Astrocyte (in vitro differentiated cells and primary cell): ENCODE measurements at regions not wholly inside any gene's neighbourhood (a gene's known extent, or its start where the extent isn't known, plus 50 kb on each side); places are given as distances from the start of the nearest gene placed in this dataset.
"Not testable (repeated sequence)": the region's sequence is repeated elsewhere in the genome, so short reads cannot be mapped to it uniquely, and the experiment has no call there.

Experiments
- DNase-seq: peaks from one replicate; pipeline ENCODE4 v3.0.0-alpha.2; 2010; ENCODE audit warnings: low read depth
- FAIRE-seq: peaks from 2 replicates; lab custom pipeline; 2011; peaks lifted over from hg19 to GRCh38; lab: Jason Lieb, UNC
- H2AFZ ChIP-seq: 2 replicates; pipeline ENCODE4 v1.6.0; 2012; ENCODE audit warnings: low read depth, low read length, inconsistent platforms
- H3K27ac ChIP-seq: 2 replicates; pipeline ENCODE4 v1.5.1; 2011; ENCODE audit warnings: low read depth, low read length, inconsistent platforms
- H3K27me3 ChIP-seq: 2 replicates; pipeline ENCODE4 v1.6.0; 2011; ENCODE audit warnings: low read length, inconsistent platforms; ENCODE audit not compliant: insufficient read depth
- H3K36me3 ChIP-seq: 2 replicates; pipeline ENCODE4 v1.5.1; 2011; ENCODE audit warnings: low read length, inconsistent platforms; ENCODE audit not compliant: insufficient read depth
- H3K4me1 ChIP-seq: 2 replicates; pipeline ENCODE4 v1.5.1; 2011; ENCODE audit warnings: low read length, inconsistent platforms; ENCODE audit not compliant: insufficient read depth
- H3K4me2 ChIP-seq: 2 replicates; pipeline ENCODE4 v1.6.0; 2012; ENCODE audit warnings: low read length, inconsistent platforms
- H3K4me3 ChIP-seq: 2 replicates; pipeline ENCODE4 v1.5.1; 2011; ENCODE audit warnings: low read depth, mild to moderate bottlenecking, low read length, inconsistent platforms; ENCODE audit not compliant: insufficient read depth
- H3K79me2 ChIP-seq: 2 replicates; pipeline ENCODE4 v1.6.0; 2012; ENCODE audit warnings: mild to moderate bottlenecking, low read length, inconsistent platforms; ENCODE audit not compliant: insufficient read depth
- H3K9ac ChIP-seq: 2 replicates; pipeline ENCODE4 v1.6.0; 2012; ENCODE audit warnings: mild to moderate bottlenecking, low read length, inconsistent platforms
- H3K9me3 ChIP-seq: 2 replicates; pipeline ENCODE4 v1.5.1; 2012; ENCODE audit warnings: low read depth, mild to moderate bottlenecking, low read length, inconsistent platforms; ENCODE audit not compliant: insufficient read depth
- H4K20me1 ChIP-seq: 2 replicates; pipeline ENCODE4 v1.6.0; 2012; ENCODE audit warnings: low read length, inconsistent platforms; ENCODE audit not compliant: insufficient read depth
- H3K27ac Mint-ChIP-seq: one replicate; pipeline ENCODE4 v1.8.0; 2021; ENCODE audit warnings: mild to moderate bottlenecking, mixed read lengths; ENCODE audit not compliant: unreplicated experiment
- H3K27me3 Mint-ChIP-seq: one replicate; pipeline ENCODE4 v1.8.0; 2021; ENCODE audit warnings: low read depth, mixed read lengths; ENCODE audit not compliant: unreplicated experiment
- H3K36me3 Mint-ChIP-seq: one replicate; pipeline ENCODE4 v1.8.0; 2021; ENCODE audit warnings: low read depth, mixed read lengths; ENCODE audit not compliant: unreplicated experiment
- H3K4me1 Mint-ChIP-seq: one replicate; pipeline ENCODE4 v1.8.0; 2021; ENCODE audit warnings: low read depth, mixed read lengths; ENCODE audit not compliant: unreplicated experiment
- H3K4me3 Mint-ChIP-seq: one replicate; pipeline ENCODE4 v1.8.0; 2021; ENCODE audit warnings: mild to moderate bottlenecking, moderate library complexity, mixed read lengths; ENCODE audit not compliant: unreplicated experiment
- H3K9me3 Mint-ChIP-seq: one replicate; pipeline ENCODE4 v1.8.0; 2021; ENCODE audit warnings: mild to moderate bottlenecking, mixed read lengths; ENCODE audit not compliant: unreplicated experiment
- EZH2 ChIP-seq: IDR thresholded peaks from 2 replicates; pipeline ENCODE4 v1.6.1; 2012; ENCODE audit warnings: mild to moderate bottlenecking, low read length, inconsistent platforms; ENCODE audit not compliant: insufficient read depth
- TF ChIP-seq, protein P1 (sequence below): IDR thresholded peaks from 2 replicates; pipeline ENCODE4 v1.5.1; 2011; ENCODE audit warnings: low read depth, mild to moderate bottlenecking, inconsistent platforms, low read length, moderate library complexity; ENCODE audit not compliant: insufficient read depth

DNA sequence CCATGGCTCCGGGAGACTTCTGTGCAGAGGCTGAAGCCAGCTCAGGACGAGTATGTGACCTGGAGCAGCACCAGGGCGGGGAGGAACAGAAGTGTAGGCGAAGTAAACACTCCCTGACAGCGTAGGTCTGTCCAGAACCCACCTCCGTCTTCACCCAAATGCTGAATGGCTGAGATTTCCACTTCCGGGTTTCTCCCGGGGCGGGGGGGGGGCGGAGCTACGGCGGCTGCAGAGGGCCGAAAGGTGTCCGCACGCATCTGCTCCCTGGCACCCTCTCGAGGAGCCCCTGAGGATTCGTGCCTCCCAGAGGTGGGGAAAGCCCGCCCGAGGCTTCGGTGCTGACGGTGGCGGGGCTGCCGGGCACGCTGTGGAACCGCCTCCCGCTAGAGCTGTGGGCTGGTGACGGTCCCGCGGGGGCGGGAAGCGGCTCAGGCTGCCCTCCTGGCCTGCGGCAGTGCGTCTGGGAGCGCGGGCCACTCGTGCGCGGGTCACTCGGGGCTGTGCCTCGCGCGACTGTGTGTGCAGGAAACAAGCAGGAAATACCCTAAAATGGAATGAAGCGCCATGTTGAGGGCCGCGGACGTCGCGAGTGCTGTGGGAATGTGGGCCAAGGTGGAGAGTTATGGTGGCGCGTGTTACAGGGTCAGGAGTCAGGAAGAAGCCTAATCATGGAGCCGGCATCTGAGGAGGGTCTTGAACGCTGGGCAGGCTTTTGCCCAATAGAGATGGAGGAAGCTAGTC is 1425.4 kb downstream of the FOXD4L5 start:
- Mint-ChIP-seq H3K27ac (no peak overlapping the region), H3K27me3 (no peaks in the 10 kb centered on the region), H3K9me3 (peaks cover 8% of the 10 kb centered on the region), H3K4me1 (no peaks in the 10 kb centered on the region), H3K36me3 (no peaks in the 10 kb centered on the region), H3K4me3 (no peak overlapping the region)
- Histone ChIP-seq H3K4me3 (no peak overlapping the region), H3K79me2 (no peaks in the 10 kb centered on the region), H3K36me3 (no peaks in the 10 kb centered on the region), H3K27ac (no peak overlapping the region), H3K9me3 (no peaks in the 10 kb centered on the region), H4K20me1 (no peaks in the 10 kb centered on the region), H3K9ac (no peak overlapping the region), H3K4me2 (no peak overlapping the region), H3K4me1 (no peaks in the 10 kb centered on the region), H3K27me3 (no peaks in the 10 kb centered on the region), H2AFZ (no peak overlapping the region)
- DNase-seq (no peak), FAIRE-seq (no peak)
- TF ChIP-seq EZH2: no peak
- TF ChIP-seq, protein P1, sequence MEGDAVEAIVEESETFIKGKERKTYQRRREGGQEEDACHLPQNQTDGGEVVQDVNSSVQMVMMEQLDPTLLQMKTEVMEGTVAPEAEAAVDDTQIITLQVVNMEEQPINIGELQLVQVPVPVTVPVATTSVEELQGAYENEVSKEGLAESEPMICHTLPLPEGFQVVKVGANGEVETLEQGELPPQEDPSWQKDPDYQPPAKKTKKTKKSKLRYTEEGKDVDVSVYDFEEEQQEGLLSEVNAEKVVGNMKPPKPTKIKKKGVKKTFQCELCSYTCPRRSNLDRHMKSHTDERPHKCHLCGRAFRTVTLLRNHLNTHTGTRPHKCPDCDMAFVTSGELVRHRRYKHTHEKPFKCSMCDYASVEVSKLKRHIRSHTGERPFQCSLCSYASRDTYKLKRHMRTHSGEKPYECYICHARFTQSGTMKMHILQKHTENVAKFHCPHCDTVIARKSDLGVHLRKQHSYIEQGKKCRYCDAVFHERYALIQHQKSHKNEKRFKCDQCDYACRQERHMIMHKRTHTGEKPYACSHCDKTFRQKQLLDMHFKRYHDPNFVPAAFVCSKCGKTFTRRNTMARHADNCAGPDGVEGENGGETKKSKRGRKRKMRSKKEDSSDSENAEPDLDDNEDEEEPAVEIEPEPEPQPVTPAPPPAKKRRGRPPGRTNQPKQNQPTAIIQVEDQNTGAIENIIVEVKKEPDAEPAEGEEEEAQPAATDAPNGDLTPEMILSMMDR: no peak

DNA sequence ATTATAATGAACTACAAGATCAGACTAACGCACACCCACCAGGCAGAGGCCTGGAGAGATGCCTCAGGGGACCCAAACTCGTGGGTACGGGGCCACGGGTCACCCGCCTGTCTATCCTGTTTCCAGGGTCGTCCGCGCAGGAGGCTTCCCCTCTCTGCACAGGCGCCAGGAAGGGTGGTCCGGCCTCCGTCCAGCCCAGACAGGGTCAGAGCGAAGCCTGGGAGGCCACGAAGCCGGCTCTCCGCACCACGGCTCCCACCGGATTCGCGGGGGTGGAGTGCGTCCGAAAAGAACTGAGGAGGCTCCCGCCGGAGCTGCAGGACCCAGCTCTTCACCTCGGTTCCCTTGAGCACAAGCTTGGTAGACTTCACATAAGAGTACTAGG is 1425.9 kb downstream of the FOXD4L5 start:
- H3K9ac ChIP-seq, DNase-seq, H3K4me3 Mint-ChIP-seq, H3K4me2 ChIP-seq, H3K27me3 Mint-ChIP-seq, H3K4me3 ChIP-seq, H3K27ac Mint-ChIP-seq, H3K27ac ChIP-seq, H3K79me2 ChIP-seq, H3K9me3 Mint-ChIP-seq, H3K4me1 ChIP-seq, H3K36me3 ChIP-seq, H4K20me1 ChIP-seq, H3K9me3 ChIP-seq, H3K27me3 ChIP-seq, H3K4me1 Mint-ChIP-seq, H3K36me3 Mint-ChIP-seq, H2AFZ ChIP-seq, FAIRE-seq: not testable (repeated sequence)

DNA sequence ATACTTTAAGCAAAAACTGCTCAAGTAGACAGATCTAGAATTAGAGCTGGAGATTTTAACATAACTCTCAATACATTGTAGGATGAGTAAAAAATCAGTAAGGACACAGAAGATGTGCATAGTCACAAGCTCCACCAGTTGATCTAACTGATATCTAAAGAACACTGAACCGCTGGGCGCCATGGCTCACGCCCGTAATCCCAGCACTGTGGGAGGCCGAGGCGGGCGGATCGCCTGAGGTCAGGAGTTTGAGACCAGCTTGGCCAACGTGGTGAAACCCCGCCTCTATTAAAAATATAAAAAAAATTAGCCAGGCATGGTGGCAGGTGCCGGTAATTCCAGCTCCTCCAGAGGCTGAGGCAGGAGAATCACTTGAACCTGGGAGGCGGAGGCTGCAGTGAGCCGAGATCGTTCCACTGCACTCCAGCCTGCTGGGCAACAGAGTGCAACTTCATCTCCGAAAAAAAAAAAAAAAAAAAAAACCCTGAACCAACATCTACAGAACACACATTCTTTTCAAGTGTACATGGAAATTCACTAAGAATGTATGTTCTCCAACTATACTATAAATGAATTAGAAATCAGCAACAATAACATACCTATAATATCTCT is 1431.8 kb downstream of the FOXD4L5 start:
- not testable (repeated sequence) for H3K4me1 Mint-ChIP-seq, H3K9me3 ChIP-seq, H3K79me2 ChIP-seq, H3K36me3 ChIP-seq, H3K9me3 Mint-ChIP-seq, H3K9ac ChIP-seq, H3K27ac ChIP-seq, H3K4me3 ChIP-seq, H4K20me1 ChIP-seq, DNase-seq, H3K27me3 Mint-ChIP-seq, H3K4me2 ChIP-seq, H3K4me3 Mint-ChIP-seq, FAIRE-seq, H3K36me3 Mint-ChIP-seq, H3K4me1 ChIP-seq, H2AFZ ChIP-seq, H3K27me3 ChIP-seq, H3K27ac Mint-ChIP-seq

DNA sequence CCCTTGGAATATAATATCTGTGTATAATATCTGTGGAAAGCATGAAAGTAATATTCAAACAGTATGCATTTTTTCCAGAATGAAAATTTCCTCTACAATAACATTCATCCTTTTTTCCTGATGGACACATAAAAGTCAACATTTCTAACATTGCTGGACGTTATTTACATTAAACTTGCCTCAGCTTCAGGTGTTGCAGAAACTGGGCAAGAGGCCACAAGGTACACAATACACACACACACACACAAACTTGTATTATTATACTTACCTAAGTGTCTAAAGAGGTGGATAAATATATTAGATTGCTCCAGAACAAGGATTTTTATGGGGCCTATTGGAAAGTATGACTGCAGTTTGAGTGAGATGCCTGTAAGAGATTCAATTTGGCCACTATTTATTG is 1460.2 kb downstream of the FOXD4L5 start:
- not testable (repeated sequence) for H3K4me1 Mint-ChIP-seq, H3K79me2 ChIP-seq, H3K27ac ChIP-seq, H3K4me1 ChIP-seq, H3K36me3 ChIP-seq, H3K4me3 ChIP-seq, H2AFZ ChIP-seq, H3K9ac ChIP-seq, FAIRE-seq, H3K36me3 Mint-ChIP-seq, H3K27me3 Mint-ChIP-seq, H3K9me3 ChIP-seq, H3K9me3 Mint-ChIP-seq, H3K4me3 Mint-ChIP-seq, H4K20me1 ChIP-seq, DNase-seq, H3K27ac Mint-ChIP-seq, H3K4me2 ChIP-seq, H3K27me3 ChIP-seq

DNA sequence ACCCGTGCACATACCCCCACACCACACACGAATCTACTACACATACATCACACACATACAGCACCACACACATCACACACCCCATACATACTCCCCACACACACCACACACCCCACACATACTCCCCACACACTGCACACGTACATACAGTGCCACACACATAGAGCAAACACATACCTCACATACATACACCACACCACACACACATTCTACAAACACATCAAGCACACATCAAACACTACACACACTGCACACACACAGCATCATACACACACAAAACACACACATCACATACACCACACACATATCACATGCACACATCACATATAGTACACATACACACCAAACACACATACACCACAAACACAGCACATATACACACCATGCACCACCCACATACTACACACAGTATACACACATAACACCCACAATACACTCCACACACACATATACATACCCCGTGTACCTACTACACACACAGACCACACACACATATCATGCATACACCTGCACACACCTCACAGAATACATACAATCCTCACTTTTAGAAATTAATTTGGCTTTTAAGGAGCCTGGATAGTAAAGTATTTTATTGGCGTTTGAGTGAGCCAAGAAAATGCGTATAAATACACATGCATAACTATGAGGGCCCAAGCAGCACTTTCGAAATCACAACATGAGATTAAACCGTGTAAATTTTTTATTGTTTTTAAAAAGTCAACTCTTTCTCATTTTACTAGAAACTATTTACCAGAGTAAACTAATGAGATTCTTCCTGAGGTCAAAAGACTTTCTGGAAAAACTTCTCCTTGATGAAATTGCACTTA is 1461.4 kb downstream of the FOXD4L5 start:
- not testable (repeated sequence) for H3K27ac Mint-ChIP-seq, H3K4me3 Mint-ChIP-seq, H3K27me3 ChIP-seq, H3K36me3 ChIP-seq, H3K4me2 ChIP-seq, H3K4me1 Mint-ChIP-seq, H3K27me3 Mint-ChIP-seq, H3K27ac ChIP-seq, H3K4me1 ChIP-seq, H3K9me3 Mint-ChIP-seq, H3K4me3 ChIP-seq, H3K36me3 Mint-ChIP-seq, FAIRE-seq, H3K79me2 ChIP-seq, H3K9me3 ChIP-seq, H4K20me1 ChIP-seq, H3K9ac ChIP-seq
- H2AFZ ChIP-seq: peak overlapping the region; percentile 0
- peak; percentile 33 for DNase-seq
